GM12892 (cell line): ENCODE measurements at regions not wholly inside any gene's neighbourhood (a gene's known extent, or its start where the extent isn't known, plus 50 kb on each side); places are given as distances from the start of the nearest gene placed in this dataset.

Source experiments
- POLR2A ChIP-seq: IDR thresholded peaks from 2 replicates; pipeline ENCODE4 v1.6.1; 2011; ENCODE audit warnings: low read depth, low read length, control low read depth
- POLR2AphosphoS5 ChIP-seq: IDR thresholded peaks from 2 replicates; pipeline ENCODE4 v1.6.1; 2011; ENCODE audit warnings: low read depth, low read length, control low read depth
- TAF1 ChIP-seq: IDR thresholded peaks from 2 replicates; pipeline ENCODE4 v1.6.1; 2011; ENCODE audit warnings: low read depth, mild to moderate bottlenecking, control low read depth, low read length, borderline replicate concordance

DNA sequence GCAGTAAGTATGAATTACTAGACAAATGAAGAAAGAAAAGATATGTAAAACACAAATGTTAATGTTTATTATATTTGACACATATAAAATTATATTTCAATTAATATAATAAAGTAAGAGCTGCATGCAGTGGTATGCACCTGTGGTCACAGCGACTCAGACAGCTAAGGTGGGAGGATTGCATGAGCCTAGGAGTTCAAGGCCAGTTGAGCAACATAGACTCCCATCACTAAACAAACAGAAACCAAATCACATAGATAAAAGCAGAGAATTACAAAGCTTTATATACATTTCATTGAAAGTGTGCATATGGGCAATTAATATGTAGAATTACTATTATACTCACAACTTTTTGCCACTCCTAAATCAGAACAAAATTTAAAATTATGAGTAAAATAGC, 70.0 kb upstream of the HTATIP2 start:
- TF ChIP-seq POLR2A (no peak), POLR2AphosphoS5 (no peak), TAF1 (no peak)
